OCI-LY7 (cell line): ENCODE measurements at regions not wholly inside any gene's neighbourhood (a gene's known extent, or its start where the extent isn't known, plus 50 kb on each side); places are given as distances from the start of the nearest gene placed in this dataset.
"Not testable (repeated sequence)": the region's sequence is repeated elsewhere in the genome, so short reads cannot be mapped to it uniquely, and the experiment has no call there.

ENCODE experiments used
- BruUV-seq: library from RNA; stranded (reverse); fragments of 400-500 nt; replicated peaks from 2 replicates; lab custom pipeline; 2021; lab: Mats Ljungman, UMichigan
- CTCF ChIA-PET: fragments of 300-600 bp; sonication (Branson Sonifier 250); formaldehyde crosslinking; loops from one replicate; lab custom pipeline; 2022; ENCODE audit warnings: antibody characterized with exemption; ENCODE audit not compliant: unreplicated experiment; lab: Charles Lee
- POLR2A ChIA-PET: fragments of 300-600 bp; sonication (Branson Sonifier 250); formaldehyde crosslinking; loops from one replicate; lab custom pipeline; 2022; ENCODE audit warnings: antibody characterized with exemption; lab: Charles Lee
- DNase-seq: peaks from one replicate; pipeline ENCODE4 v3.0.0-alpha.2; 2015; ENCODE audit warnings: low spot score
- H2AFZ ChIP-seq: fragments of 200-600 bp; sonication (generic), shearing (Covaris generic); 2 replicates; pipeline ENCODE4 v1.6.1; 2014; ENCODE audit warnings: mild to moderate bottlenecking, antibody characterized with exemption, low read length, moderate library complexity
- H3K27ac ChIP-seq: fragments of 200-600 bp; sonication (generic); 2 replicates; pipeline ENCODE4 v1.5.1; 2014; ENCODE audit warnings: mixed run types, low read depth, mild to moderate bottlenecking, moderate library complexity, low read length, inconsistent platforms; ENCODE audit not compliant: poor library complexity, severe bottlenecking
- H3K36me3 ChIP-seq: fragments of 200-600 bp; sonication (generic); 2 replicates; pipeline ENCODE4 v1.6.1; 2014; ENCODE audit warnings: mild to moderate bottlenecking, antibody characterized with exemption, low read length, moderate library complexity, mixed read lengths; ENCODE audit not compliant: insufficient read depth
- H3K4me1 ChIP-seq: fragments of 200-600 bp; sonication (generic); 2 replicates; pipeline ENCODE4 v1.5.1; 2014; ENCODE audit warnings: mild to moderate bottlenecking, low read length; ENCODE audit not compliant: insufficient read depth, poor library complexity, severe bottlenecking
- H3K4me2 ChIP-seq: fragments of 200-600 bp; sonication (generic); 2 replicates; pipeline ENCODE4 v1.6.1; 2014; ENCODE audit warnings: mild to moderate bottlenecking, low read length
- H3K4me3 ChIP-seq: fragments of 200-600 bp; sonication (generic); 2 replicates; pipeline ENCODE4 v1.5.1; 2014; ENCODE audit warnings: mild to moderate bottlenecking, low read depth, low read length; ENCODE audit not compliant: poor library complexity, severe bottlenecking
- H3K79me2 ChIP-seq: fragments of 200-600 bp; sonication (generic); 2 replicates; pipeline ENCODE4 v1.6.1; 2016; ENCODE audit warnings: low read depth, mild to moderate bottlenecking, low read length, moderate library complexity, mixed read lengths; ENCODE audit not compliant: insufficient read depth
- H3K9me2 ChIP-seq: fragments of 200-600 bp; sonication (generic); 2 replicates; pipeline ENCODE4 v1.6.1; 2016; ENCODE audit warnings: mild to moderate bottlenecking, low read length, mixed read lengths; ENCODE audit not compliant: insufficient read depth
- H3K9me3 ChIP-seq: fragments of 200-600 bp; sonication (generic); 2 replicates; pipeline ENCODE4 v1.6.1; 2014; ENCODE audit warnings: mild to moderate bottlenecking, mixed run types, low read length, mixed read lengths
- H4K20me1 ChIP-seq: fragments of 200-600 bp; sonication (generic); 2 replicates; pipeline ENCODE4 v1.6.1; 2014; ENCODE audit warnings: mild to moderate bottlenecking, antibody characterized with exemption, low read length, moderate library complexity, mixed read lengths; ENCODE audit not compliant: insufficient read depth
- EZH2phosphoT487 ChIP-seq: fragments of 200-600 bp; sonication (generic); IDR thresholded peaks from 2 replicates; pipeline ENCODE4 v1.6.1; 2018; ENCODE audit warnings: low read depth, borderline replicate concordance, mild to moderate bottlenecking, mixed run types, antibody characterized with exemption, low read length, moderate library complexity, mixed read lengths
- intact Hi-C: fragments of 100-400 bp; cut with micrococcal nuclease; formaldehyde crosslinking; loops from one replicate; pipeline ENCODE4 v1.10.0; 2022; ENCODE audit not compliant: unreplicated experiment
- TF ChIP-seq, protein P1 (sequence below): fragments of 200-600 bp; sonication (generic); conservative IDR thresholded peaks from 2 replicates; pipeline ENCODE4 v1.5.1; 2014; ENCODE audit warnings: mild to moderate bottlenecking, antibody characterized with exemption, low read length, moderate library complexity, mixed read lengths

DNA sequence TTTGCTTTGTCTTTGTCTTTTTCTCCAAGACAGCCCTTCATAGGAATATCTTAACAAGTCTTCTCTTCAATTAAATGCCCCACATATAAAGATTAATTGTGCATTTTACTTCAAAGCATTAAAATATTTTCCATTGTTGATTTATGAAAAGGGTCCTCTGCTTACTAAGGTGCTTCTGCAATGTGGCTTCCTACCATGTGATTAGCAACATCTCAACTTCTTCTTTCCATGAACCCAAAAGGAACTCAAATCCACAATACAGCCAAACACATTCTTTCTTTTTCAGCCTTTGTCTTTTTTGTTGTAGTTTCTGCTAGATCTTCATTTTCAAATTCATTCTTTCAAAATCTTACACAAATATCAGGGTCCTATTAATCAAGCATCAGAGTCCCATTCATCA, 309.2 kb downstream of the NSUN3 start:
- TF ChIP-seq EZH2phosphoT487 = no peak
- TF ChIP-seq, protein P1, sequence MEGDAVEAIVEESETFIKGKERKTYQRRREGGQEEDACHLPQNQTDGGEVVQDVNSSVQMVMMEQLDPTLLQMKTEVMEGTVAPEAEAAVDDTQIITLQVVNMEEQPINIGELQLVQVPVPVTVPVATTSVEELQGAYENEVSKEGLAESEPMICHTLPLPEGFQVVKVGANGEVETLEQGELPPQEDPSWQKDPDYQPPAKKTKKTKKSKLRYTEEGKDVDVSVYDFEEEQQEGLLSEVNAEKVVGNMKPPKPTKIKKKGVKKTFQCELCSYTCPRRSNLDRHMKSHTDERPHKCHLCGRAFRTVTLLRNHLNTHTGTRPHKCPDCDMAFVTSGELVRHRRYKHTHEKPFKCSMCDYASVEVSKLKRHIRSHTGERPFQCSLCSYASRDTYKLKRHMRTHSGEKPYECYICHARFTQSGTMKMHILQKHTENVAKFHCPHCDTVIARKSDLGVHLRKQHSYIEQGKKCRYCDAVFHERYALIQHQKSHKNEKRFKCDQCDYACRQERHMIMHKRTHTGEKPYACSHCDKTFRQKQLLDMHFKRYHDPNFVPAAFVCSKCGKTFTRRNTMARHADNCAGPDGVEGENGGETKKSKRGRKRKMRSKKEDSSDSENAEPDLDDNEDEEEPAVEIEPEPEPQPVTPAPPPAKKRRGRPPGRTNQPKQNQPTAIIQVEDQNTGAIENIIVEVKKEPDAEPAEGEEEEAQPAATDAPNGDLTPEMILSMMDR = no peak
- Histone ChIP-seq H3K27ac (no peak overlapping the region), H3K9me3 (no peaks in the 10 kb centered on the region), H3K4me2 (no peak overlapping the region), H3K9me2 (no peaks in the 10 kb centered on the region; the same call in 1 of the 2 replicates), H3K36me3 (no peaks in the 10 kb centered on the region), H2AFZ (no peak overlapping the region), H3K4me3 (no peak overlapping the region), H3K79me2 (no peaks in the 10 kb centered on the region), H4K20me1 (no peaks in the 10 kb centered on the region), H3K4me1 (no peaks in the 10 kb centered on the region)
- no TSS peak for BruUV-seq
- no peak for DNase-seq
- intact Hi-C loops = no loop called here
- ChIA-PET POLR2A (no interaction called here), CTCF (no interaction called here)

GRCh38 chr3:94373456-94373855, 310.6 kb downstream of the NSUN3 start:
- ChIA-PET POLR2A (no interaction called here), CTCF (no interaction called here)
- no peak overlapping the region for H3K4me2 ChIP-seq
- H3K36me3 ChIP-seq = no peaks in the 10 kb centered on the region
- intact Hi-C loops = no loop called here
- no peak for TF ChIP-seq EZH2phosphoT487
- TF ChIP-seq, protein P1 = no peak
- no peaks in the 10 kb centered on the region for H3K4me1 ChIP-seq
- no peak overlapping the region for H2AFZ ChIP-seq
- no peak overlapping the region for H3K4me3 ChIP-seq
- no peaks in the 10 kb centered on the region for H3K9me3 ChIP-seq
- no TSS peak for BruUV-seq
- H4K20me1 ChIP-seq = no peaks in the 10 kb centered on the region
- no peaks in the 10 kb centered on the region; the same call in 1 of the 2 replicates for H3K9me2 ChIP-seq
- no peak overlapping the region for H3K27ac ChIP-seq
- DNase-seq = no peak
- H3K79me2 ChIP-seq = no peaks in the 10 kb centered on the region

GRCh38 chr3:94374439-94375161, 311.7 kb downstream of the NSUN3 start:
- Histone ChIP-seq H3K9me3 (no peaks in the 10 kb centered on the region), H3K27ac (no peak overlapping the region), H4K20me1 (no peaks in the 10 kb centered on the region), H3K4me2 (no peak overlapping the region), H3K4me1 (no peaks in the 10 kb centered on the region), H2AFZ (no peak overlapping the region), H3K4me3 (no peak overlapping the region), H3K36me3 (no peaks in the 10 kb centered on the region), H3K79me2 (no peaks in the 10 kb centered on the region), H3K9me2 (no peaks in the 10 kb centered on the region; the same call in 1 of the 2 replicates)
- TF ChIP-seq EZH2phosphoT487 = no peak
- TF ChIP-seq, protein P1 = no peak
- no TSS peak for BruUV-seq
- POLR2A ChIA-PET = no interaction called here
- intact Hi-C loops = no loop called here
- no peak for DNase-seq
- CTCF ChIA-PET = no interaction called here

DNA sequence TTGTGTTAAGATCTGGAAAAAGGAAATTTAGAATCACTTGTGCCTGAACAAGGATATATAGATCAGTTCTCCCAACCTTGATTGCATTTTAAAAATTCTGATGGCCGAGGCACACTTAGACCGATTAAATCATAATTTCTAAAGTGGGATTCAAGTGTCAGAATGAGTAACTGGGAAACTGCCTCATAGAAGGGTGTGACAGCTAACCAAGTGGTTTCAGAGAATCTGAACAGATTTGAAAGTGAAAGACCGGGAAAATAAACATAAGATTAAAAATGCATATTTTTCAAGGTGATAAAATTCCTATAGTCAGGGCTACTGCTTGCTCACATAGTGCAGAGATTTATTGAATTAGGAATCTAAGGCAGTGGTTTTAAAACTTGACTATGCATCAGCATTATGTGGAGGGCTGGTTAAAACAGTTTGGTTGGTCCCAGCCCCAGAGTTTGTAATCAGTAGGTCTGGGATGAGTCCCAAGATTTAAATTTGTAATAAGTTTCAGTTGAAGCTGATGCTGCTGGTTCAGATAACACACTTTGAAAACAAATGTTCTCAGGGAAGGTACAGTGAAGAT, 314.3 kb downstream of the NSUN3 start:
- BruUV-seq, DNase-seq, H3K9me3 ChIP-seq, POLR2A ChIA-PET, H4K20me1 ChIP-seq, H3K4me3 ChIP-seq, H3K27ac ChIP-seq, H3K4me1 ChIP-seq, H2AFZ ChIP-seq, CTCF ChIA-PET, H3K79me2 ChIP-seq, intact Hi-C loops, H3K9me2 ChIP-seq, H3K36me3 ChIP-seq, H3K4me2 ChIP-seq: not testable (repeated sequence)
